H54 (cell line): ENCODE measurements at regions not wholly inside any gene's neighbourhood (a gene's known extent, or its start where the extent isn't known, plus 50 kb on each side); places are given as distances from the start of the nearest gene placed in this dataset.
A peak's percentile ranks its signal among the peaks of the same experiment; 100 is the strongest.
"Not testable (repeated sequence)": the region's sequence is repeated elsewhere in the genome, so short reads cannot be mapped to it uniquely, and the experiment has no call there.

Experiments
- DNase-seq: peaks from one replicate; pipeline ENCODE4 v3.0.0; 2011; ENCODE audit warnings: low spot score, mixed read lengths; ENCODE audit not compliant: insufficient read length
- FAIRE-seq: peaks from 3 replicates; lab custom pipeline; 2011; peaks lifted over from hg19 to GRCh38; lab: Jason Lieb, UNC
- POLR2A ChIP-seq: IDR thresholded peaks from 2 replicates; pipeline ENCODE4 v1.6.1; 2011; ENCODE audit warnings: low read depth, mild to moderate bottlenecking, low read length

- FAIRE-seq (no peak), DNase-seq (no peak)
- TF ChIP-seq POLR2A: no peak
These were observed 210.2 kb downstream of the ARPP21 start for GRCh38 chr3:35849496-35849895.

- DNase-seq (no peak), FAIRE-seq (no peak)
- no peak for TF ChIP-seq POLR2A
These were observed 210.6 kb downstream of the ARPP21 start for GRCh38 chr3:35849963-35850362.

GRCh38 chr3:35857004-35857403 lies 217.7 kb downstream of the ARPP21 start:
- no peak for TF ChIP-seq POLR2A
- FAIRE-seq: no peak
- DNase-seq: no peak

- TF ChIP-seq POLR2A: no peak
- no peak for DNase-seq
- no peak for FAIRE-seq
These were observed 222.7 kb downstream of the ARPP21 start for GRCh38 chr3:35862057-35862456.

- FAIRE-seq (no peak), DNase-seq (no peak)
- no peak for TF ChIP-seq POLR2A
These were observed 225.5 kb downstream of the ARPP21 start for GRCh38 chr3:35864871-35865270.

- FAIRE-seq (no peak), DNase-seq (no peak)
- no peak for TF ChIP-seq POLR2A
These were observed 228.5 kb downstream of the ARPP21 start for GRCh38 chr3:35867791-35868190.

- TF ChIP-seq POLR2A: no peak
- FAIRE-seq: no peak
These were observed 231.7 kb downstream of the ARPP21 start for GRCh38 chr3:35871009-35871408.

GRCh38 chr3:35883929-35884328 lies 244.6 kb downstream of the ARPP21 start:
- no peak for TF ChIP-seq POLR2A

More at GRCh38 chr3:35871009-35871408, 231.7 kb downstream of the ARPP21 start:
- no peak for DNase-seq

GRCh38 chr3:35894735-35895134 lies 255.4 kb downstream of the ARPP21 start:
- no peak for TF ChIP-seq POLR2A
- DNase-seq (no peak), FAIRE-seq (no peak)

More at GRCh38 chr3:35883929-35884328, 244.6 kb downstream of the ARPP21 start:
- FAIRE-seq: no peak
- no peak for DNase-seq

- FAIRE-seq (no peak), DNase-seq (no peak)
- no peak for TF ChIP-seq POLR2A
These were observed 259.9 kb downstream of the ARPP21 start for GRCh38 chr3:35899245-35899644.

GRCh38 chr3:35900079-35900478 lies 260.8 kb downstream of the ARPP21 start:
- FAIRE-seq (no peak), DNase-seq (no peak)
- no peak for TF ChIP-seq POLR2A

GRCh38 chr3:35908366-35909232 lies 269.3 kb downstream of the ARPP21 start:
- DNase-seq: peak; percentile 12
- TF ChIP-seq POLR2A: no peak
- peak; percentile 89 for FAIRE-seq

- FAIRE-seq (no peak), DNase-seq (no peak)
- no peak for TF ChIP-seq POLR2A
These were observed 279.8 kb downstream of the ARPP21 start for GRCh38 chr3:35919160-35919559.

GRCh38 chr3:35921718-35922117 lies 282.4 kb downstream of the ARPP21 start:
- DNase-seq (no peak), FAIRE-seq (no peak)
- no peak for TF ChIP-seq POLR2A

- not testable (repeated sequence) for DNase-seq
- FAIRE-seq: peak; percentile 74
These were observed 284.7 kb downstream of the ARPP21 start for GRCh38 chr3:35924070-35924469.

- no peak for TF ChIP-seq POLR2A
- DNase-seq (no peak), FAIRE-seq (no peak)
These were observed 288.1 kb downstream of the ARPP21 start for GRCh38 chr3:35927441-35927840.
